ENCODE measurements at regions not wholly inside any gene's neighbourhood (a gene's known extent, or its start where the extent isn't known, plus 50 kb on each side); places are given as distances from the start of the nearest gene placed in this dataset.

GRCh38 chr3:197399486-197399885 is 101.1 kb upstream of the DLG1 start:
- H3K4me1 ChIP-seq (ENCODE audit: control insufficient read depth in 2 of 2, insufficient read depth in 2 of 2, low read length in 2 of 2): no peaks in the 10 kb centered on the region
- no peak overlapping the region for H3K27ac Mint-ChIP-seq

GRCh38 chr3:197398286-197398878 is 100.0 kb upstream of the DLG1 start:
- H3K27ac Mint-ChIP-seq: no peak overlapping the region
- H3K27ac ChIP-seq (ENCODE audit: low read length in 2 of 2): no peak overlapping the region
- 52% methylated on average over 5 of the region's 6 CpGs for WGBS (ENCODE audit: insufficient coverage)
- no peak for TF ChIP-seq CTCF (IDR thresholded peaks at IDR 0.05)
- no peak for TF ChIP-seq EZH2 (IDR thresholded peaks at IDR 0.05; ENCODE audit: borderline replicate concordance, insufficient read depth, low read depth, low read length, poor library complexity, severe bottlenecking)
- no peak overlapping the region for H3K4me3 Mint-ChIP-seq
- H3K4me3 ChIP-seq (ENCODE audit: control extremely low read depth in 1 of 5, extremely low read depth in 1 of 5, insufficient read depth in 1 of 5, low read depth in 2 of 5, low read length in 4 of 5): no peak overlapping the region
- no peaks in the 10 kb centered on the region for H3K36me3 ChIP-seq (replicated peaks in 1 of 2; ENCODE audit: control extremely low read depth in 1 of 2, control insufficient read depth in 1 of 2, extremely low read depth in 1 of 2, insufficient read depth in 2 of 2, low read length in 1 of 2)
- no peak overlapping the region for H3K9ac ChIP-seq (ENCODE audit: low read length)
- no peaks in the 10 kb centered on the region for H3K9me3 ChIP-seq (ENCODE audit: control extremely low read depth in 1 of 3, control insufficient read depth in 2 of 3, insufficient read depth in 1 of 3, low read length in 2 of 3)
- no peak for ATAC-seq (ENCODE audit: low read depth)
- H2AFZ ChIP-seq (ENCODE audit: insufficient read depth, low read depth, low read length, poor library complexity, severe bottlenecking): no peak overlapping the region
- H3K27me3 ChIP-seq (replicated peaks in 1 of 4; ENCODE audit: control extremely low read depth in 1 of 4, control insufficient read depth in 3 of 4, insufficient read depth in 4 of 4, low read length in 3 of 4): peaks cover 0 to 4% (median 1%) of the 10 kb centered on the region in 4 experiments
- H3K79me2 ChIP-seq (ENCODE audit: control insufficient read depth, insufficient read depth, low read length): no peaks in the 10 kb centered on the region
- ChIA-PET POLR2A (no interaction called here), CTCF (no interaction called here)
- no peak overlapping the region for H3K4me2 ChIP-seq (replicated peaks; ENCODE audit: low read depth, low read length, poor library complexity, severe bottlenecking)
- H3K9me3 Mint-ChIP-seq (ENCODE audit: insufficient read depth): no peaks in the 10 kb centered on the region
- intact Hi-C loops (cut with micrococcal nuclease): no loop called here
- H3K4me1 ChIP-seq (ENCODE audit: control insufficient read depth in 2 of 2, insufficient read depth in 2 of 2, low read length in 2 of 2): no peaks in the 10 kb centered on the region
- no peaks in the 10 kb centered on the region for H4K20me1 ChIP-seq (ENCODE audit: control insufficient read depth, insufficient read depth, low read length, poor library complexity, severe bottlenecking)
- no peak for DNase-seq
- no peaks in the 10 kb centered on the region for H3K4me1 Mint-ChIP-seq
- peaks cover 19% of the 10 kb centered on the region for H3K27me3 Mint-ChIP-seq

More at GRCh38 chr3:197399486-197399885, 101.1 kb upstream of the DLG1 start:
- WGBS (ENCODE audit: insufficient coverage): 85% methylated on average over 1 of the region's 4 CpGs
- H3K4me2 ChIP-seq (replicated peaks; ENCODE audit: low read depth, low read length, poor library complexity, severe bottlenecking): no peak overlapping the region
- H3K9me3 ChIP-seq (ENCODE audit: control extremely low read depth in 1 of 3, control insufficient read depth in 2 of 3, insufficient read depth in 1 of 3, low read length in 2 of 3): no peaks in the 10 kb centered on the region
- no peaks in the 10 kb centered on the region for H3K79me2 ChIP-seq (ENCODE audit: control insufficient read depth, insufficient read depth, low read length)
- no peaks in the 10 kb centered on the region for H3K4me1 Mint-ChIP-seq
- H3K27me3 Mint-ChIP-seq: peaks cover 21% of the 10 kb centered on the region
- H3K4me3 Mint-ChIP-seq: no peak overlapping the region
- no peak overlapping the region for H3K9ac ChIP-seq (ENCODE audit: low read length)
- POLR2A ChIA-PET: no interaction called here
- H2AFZ ChIP-seq (ENCODE audit: insufficient read depth, low read depth, low read length, poor library complexity, severe bottlenecking): no peak overlapping the region
- no peak for ATAC-seq (ENCODE audit: low read depth)
- intact Hi-C loops (cut with micrococcal nuclease): no loop called here
- no peak for DNase-seq
- no peaks in the 10 kb centered on the region for H4K20me1 ChIP-seq (ENCODE audit: control insufficient read depth, insufficient read depth, low read length, poor library complexity, severe bottlenecking)
- H3K4me3 ChIP-seq (ENCODE audit: control extremely low read depth in 1 of 5, extremely low read depth in 1 of 5, insufficient read depth in 1 of 5, low read depth in 2 of 5, low read length in 4 of 5): no peak overlapping the region
- H3K27ac ChIP-seq (ENCODE audit: low read length in 2 of 2): no peak overlapping the region
- TF ChIP-seq CTCF (IDR thresholded peaks at IDR 0.05) (no peak), EZH2 (IDR thresholded peaks at IDR 0.05; ENCODE audit: borderline replicate concordance, insufficient read depth, low read depth, low read length, poor library complexity, severe bottlenecking) (no peak)
- H3K36me3 ChIP-seq (replicated peaks in 1 of 2; ENCODE audit: control extremely low read depth in 1 of 2, control insufficient read depth in 1 of 2, extremely low read depth in 1 of 2, insufficient read depth in 2 of 2, low read length in 1 of 2): no peaks in the 10 kb centered on the region
- peaks cover 0 to 2% (median 1%) of the 10 kb centered on the region in 4 experiments for H3K27me3 ChIP-seq (replicated peaks in 1 of 4; ENCODE audit: control extremely low read depth in 1 of 4, control insufficient read depth in 3 of 4, insufficient read depth in 4 of 4, low read length in 3 of 4)
- CTCF ChIA-PET: no interaction called here
- no peaks in the 10 kb centered on the region for H3K9me3 Mint-ChIP-seq (ENCODE audit: insufficient read depth)

Data from B cell (primary cell).